ENCODE measurements at regions not wholly inside any gene's neighbourhood (a gene's known extent, or its start where the extent isn't known, plus 50 kb on each side); places are given as distances from the start of the nearest gene placed in this dataset.

GRCh38 chr1:230494026-230494425, 67.9 kb upstream of the PGBD5 start:
- ATAC-seq: no peak
- no peak for TF ChIP-seq OSR1 (CRISPR knock-in tag; IDR thresholded peaks at IDR 0.05)
- no peak for TF ChIP-seq ZNF565 (CRISPR knock-in tag; conservative IDR thresholded peaks at IDR 0.05; ENCODE audit: low read depth)
- no peak for TF ChIP-seq PATZ1 (CRISPR knock-in tag; IDR thresholded peaks at IDR 0.05; ENCODE audit: borderline replicate concordance)
- no peak for TF ChIP-seq CSDC2 (CRISPR knock-in tag; IDR thresholded peaks at IDR 0.05)
- no peak for TF ChIP-seq RARB (CRISPR knock-in tag; IDR thresholded peaks at IDR 0.05)
- no peak for TF ChIP-seq GLIS3 (CRISPR knock-in tag; IDR thresholded peaks at IDR 0.05)

- TF ChIP-seq ARNTL (CRISPR knock-in tag; IDR thresholded peaks at IDR 0.05; ENCODE audit: borderline replicate concordance, low read depth) (no peak), CREB5 (CRISPR knock-in tag; IDR thresholded peaks at IDR 0.05; ENCODE audit: low read depth) (no peak), GLIS3 (CRISPR knock-in tag; IDR thresholded peaks at IDR 0.05) (no peak), TSHZ2 (CRISPR knock-in tag; IDR thresholded peaks at IDR 0.05) (no peak), ESRRG (CRISPR knock-in tag; IDR thresholded peaks at IDR 0.05) (no peak), CSDC2 (CRISPR knock-in tag; IDR thresholded peaks at IDR 0.05) (no peak), ZFP30 (CRISPR knock-in tag; IDR thresholded peaks at IDR 0.05) (no peak), ZFP3 (CRISPR knock-in tag; IDR thresholded peaks at IDR 0.05) (no peak), RARB (CRISPR knock-in tag; IDR thresholded peaks at IDR 0.05) (no peak), PATZ1 (CRISPR knock-in tag; IDR thresholded peaks at IDR 0.05; ENCODE audit: borderline replicate concordance) (no peak), ZC3H10 (CRISPR knock-in tag; IDR thresholded peaks at IDR 0.05) (no peak), SNAI2 (CRISPR knock-in tag; IDR thresholded peaks at IDR 0.05) (no peak), BACH2 (CRISPR knock-in tag; IDR thresholded peaks at IDR 0.05; ENCODE audit: borderline replicate concordance) (no peak), ZNF565 (CRISPR knock-in tag; conservative IDR thresholded peaks at IDR 0.05; ENCODE audit: low read depth) (no peak), ZNF8 (CRISPR knock-in tag; IDR thresholded peaks at IDR 0.05) (no peak), CSRNP3 (CRISPR knock-in tag; IDR thresholded peaks at IDR 0.05) (no peak), POU6F1 (CRISPR knock-in tag; IDR thresholded peaks at IDR 0.05; ENCODE audit: borderline replicate concordance, low read depth) (no peak), ZNF70 (CRISPR knock-in tag; IDR thresholded peaks at IDR 0.05) (no peak), OSR1 (CRISPR knock-in tag; IDR thresholded peaks at IDR 0.05) (no peak), ISL1 (CRISPR knock-in tag; IDR thresholded peaks at IDR 0.05) (no peak)
- ATAC-seq: no peak
Measured at GRCh38 chr1:230493264-230493663, 67.1 kb upstream of the PGBD5 start.
